ENCODE measurements at regions not wholly inside any gene's neighbourhood (a gene's known extent, or its start where the extent isn't known, plus 50 kb on each side); places are given as distances from the start of the nearest gene placed in this dataset.

- Histone ChIP-seq H3K27me3 (ENCODE audit: control insufficient read depth, insufficient read depth, low read length) (no peaks in the 10 kb centered on the region), H3K36me3 (ENCODE audit: control insufficient read depth, insufficient read depth, low read length) (no peaks in the 10 kb centered on the region), H3K27ac (no peak overlapping the region), H3K4me1 (no peaks in the 10 kb centered on the region), H3K79me2 (no peaks in the 10 kb centered on the region), H3K4me3 (ENCODE audit: low read depth, low read length) (no peak overlapping the region), H2AFZ (no peak overlapping the region), H3K4me2 (ENCODE audit: low read length) (no peak overlapping the region), H3K9ac (no peak overlapping the region), H3K9me3 (ENCODE audit: control insufficient read depth, low read length) (no peaks in the 10 kb centered on the region)
- no peak for TF ChIP-seq CTCF (IDR thresholded peaks at IDR 0.05)
Observed at GRCh38 chr13:34040863-34041262, 222.9 kb downstream of the RFC3 start.

- TF ChIP-seq CTCF (IDR thresholded peaks at IDR 0.05) = no peak
- H3K27ac ChIP-seq = no peak overlapping the region
- no peaks in the 10 kb centered on the region for H3K79me2 ChIP-seq
Observed at GRCh38 chr13:34044041-34044440, 226.1 kb downstream of the RFC3 start.

GRCh38 chr13:34044660-34045080, 226.7 kb downstream of the RFC3 start:
- no peaks in the 10 kb centered on the region for H3K4me1 ChIP-seq
- H3K36me3 ChIP-seq (ENCODE audit: control insufficient read depth, insufficient read depth, low read length) = no peaks in the 10 kb centered on the region
- no peaks in the 10 kb centered on the region for H3K9me3 ChIP-seq (ENCODE audit: control insufficient read depth, low read length)
- H3K27ac ChIP-seq = no peak overlapping the region
- H3K79me2 ChIP-seq = no peaks in the 10 kb centered on the region
- no peak for TF ChIP-seq CTCF (IDR thresholded peaks at IDR 0.05)
- H2AFZ ChIP-seq = no peak overlapping the region
- no peaks in the 10 kb centered on the region for H3K27me3 ChIP-seq (ENCODE audit: control insufficient read depth, insufficient read depth, low read length)
- no peak overlapping the region for H3K9ac ChIP-seq
- no peak overlapping the region for H3K4me3 ChIP-seq (ENCODE audit: low read depth, low read length)
- H3K4me2 ChIP-seq (ENCODE audit: low read length) = no peak overlapping the region

More at GRCh38 chr13:34044041-34044440, 226.1 kb downstream of the RFC3 start:
- H3K9ac ChIP-seq = no peak overlapping the region
- H2AFZ ChIP-seq = no peak overlapping the region
- H3K36me3 ChIP-seq (ENCODE audit: control insufficient read depth, insufficient read depth, low read length) = no peaks in the 10 kb centered on the region
- no peak overlapping the region for H3K4me3 ChIP-seq (ENCODE audit: low read depth, low read length)
- H3K9me3 ChIP-seq (ENCODE audit: control insufficient read depth, low read length) = no peaks in the 10 kb centered on the region
- no peaks in the 10 kb centered on the region for H3K4me1 ChIP-seq
- no peaks in the 10 kb centered on the region for H3K27me3 ChIP-seq (ENCODE audit: control insufficient read depth, insufficient read depth, low read length)
- H3K4me2 ChIP-seq (ENCODE audit: low read length) = no peak overlapping the region

GRCh38 chr13:34046457-34046856, 228.5 kb downstream of the RFC3 start:
- no peak overlapping the region for H3K27ac ChIP-seq
- no peak for TF ChIP-seq CTCF (IDR thresholded peaks at IDR 0.05)
- H3K9me3 ChIP-seq (ENCODE audit: control insufficient read depth, low read length) = no peaks in the 10 kb centered on the region
- H3K27me3 ChIP-seq (ENCODE audit: control insufficient read depth, insufficient read depth, low read length) = no peaks in the 10 kb centered on the region
- H2AFZ ChIP-seq = no peak overlapping the region
- no peak overlapping the region for H3K9ac ChIP-seq
- H3K4me3 ChIP-seq (ENCODE audit: low read depth, low read length) = no peak overlapping the region
- no peaks in the 10 kb centered on the region for H3K36me3 ChIP-seq (ENCODE audit: control insufficient read depth, insufficient read depth, low read length)
- no peaks in the 10 kb centered on the region for H3K4me1 ChIP-seq
- H3K79me2 ChIP-seq = no peaks in the 10 kb centered on the region
- no peak overlapping the region for H3K4me2 ChIP-seq (ENCODE audit: low read length)

- no peaks in the 10 kb centered on the region for H3K36me3 ChIP-seq (ENCODE audit: control insufficient read depth, insufficient read depth, low read length)
- H3K9me3 ChIP-seq (ENCODE audit: control insufficient read depth, low read length) = no peaks in the 10 kb centered on the region
- no peaks in the 10 kb centered on the region for H3K79me2 ChIP-seq
- no peak overlapping the region for H3K4me2 ChIP-seq (ENCODE audit: low read length)
- no peak overlapping the region for H3K9ac ChIP-seq
- no peak overlapping the region for H3K27ac ChIP-seq
- no peak for TF ChIP-seq CTCF (IDR thresholded peaks at IDR 0.05)
- no peaks in the 10 kb centered on the region for H3K4me1 ChIP-seq
- H3K27me3 ChIP-seq (ENCODE audit: control insufficient read depth, insufficient read depth, low read length) = no peaks in the 10 kb centered on the region
- H2AFZ ChIP-seq = no peak overlapping the region
- no peak overlapping the region for H3K4me3 ChIP-seq (ENCODE audit: low read depth, low read length)
Observed at GRCh38 chr13:34048652-34049051, 230.7 kb downstream of the RFC3 start.
